Ovary (tissue), 3 donors: ENCODE measurements at regions not wholly inside any gene's neighbourhood (a gene's known extent, or its start where the extent isn't known, plus 50 kb on each side); places are given as distances from the start of the nearest gene placed in this dataset.

Experiments
- EP300 ChIP-seq: sonication (generic); formaldehyde crosslinking; IDR thresholded peaks from one replicate; pipeline ENCODE4 v1.6.1; 2017; ENCODE audit warnings: antibody characterized with exemption
- POLR2A ChIP-seq: fragments of 450-650 bp; IDR thresholded peaks from one replicate; pipeline ENCODE4 v1.6.1; 2017; ENCODE audit warnings: antibody characterized with exemption, mild to moderate bottlenecking, moderate library complexity
- TF ChIP-seq, protein P1 (sequence below), 3 donors: fragments of 450-650 bp in 2 of 3; fragments of 200-600 bp in 1 of 3; IDR thresholded peaks; one replicate each; pipeline versions ENCODE4 v1.5.1 to v1.8.0; 2016 to 2022; ENCODE audit warnings: antibody characterized with exemption in 3 of 3, mild to moderate bottlenecking in 1 of 3
- donor health status: DM: no; HTN: no; CAD: no.

DNA sequence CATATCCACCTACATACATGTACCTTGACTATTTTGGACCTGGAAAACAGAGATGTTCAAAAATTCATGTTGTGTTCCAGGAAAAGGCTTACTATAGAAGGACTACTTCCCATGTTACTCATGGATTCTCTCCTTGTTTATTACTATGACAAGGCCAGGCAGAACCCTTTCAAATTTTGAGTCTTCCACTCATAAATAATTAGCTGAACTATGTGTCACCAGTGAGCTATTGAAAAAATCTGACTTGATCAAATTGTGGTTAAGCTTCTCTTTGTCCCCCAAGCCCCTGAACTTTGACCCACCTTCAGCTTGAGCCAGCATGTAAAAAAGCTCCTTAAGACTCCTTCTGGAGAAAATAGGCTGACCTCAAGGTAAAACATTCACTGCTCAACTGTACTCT is 1142.8 kb upstream of the EYS start:
- TF ChIP-seq, protein P1, sequence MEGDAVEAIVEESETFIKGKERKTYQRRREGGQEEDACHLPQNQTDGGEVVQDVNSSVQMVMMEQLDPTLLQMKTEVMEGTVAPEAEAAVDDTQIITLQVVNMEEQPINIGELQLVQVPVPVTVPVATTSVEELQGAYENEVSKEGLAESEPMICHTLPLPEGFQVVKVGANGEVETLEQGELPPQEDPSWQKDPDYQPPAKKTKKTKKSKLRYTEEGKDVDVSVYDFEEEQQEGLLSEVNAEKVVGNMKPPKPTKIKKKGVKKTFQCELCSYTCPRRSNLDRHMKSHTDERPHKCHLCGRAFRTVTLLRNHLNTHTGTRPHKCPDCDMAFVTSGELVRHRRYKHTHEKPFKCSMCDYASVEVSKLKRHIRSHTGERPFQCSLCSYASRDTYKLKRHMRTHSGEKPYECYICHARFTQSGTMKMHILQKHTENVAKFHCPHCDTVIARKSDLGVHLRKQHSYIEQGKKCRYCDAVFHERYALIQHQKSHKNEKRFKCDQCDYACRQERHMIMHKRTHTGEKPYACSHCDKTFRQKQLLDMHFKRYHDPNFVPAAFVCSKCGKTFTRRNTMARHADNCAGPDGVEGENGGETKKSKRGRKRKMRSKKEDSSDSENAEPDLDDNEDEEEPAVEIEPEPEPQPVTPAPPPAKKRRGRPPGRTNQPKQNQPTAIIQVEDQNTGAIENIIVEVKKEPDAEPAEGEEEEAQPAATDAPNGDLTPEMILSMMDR (IDR thresholded peaks at IDR 0.05), result no peak
- TF ChIP-seq POLR2A, result no peak
- no peak for TF ChIP-seq EP300
